ENCODE measurements at regions not wholly inside any gene's neighbourhood (a gene's known extent, or its start where the extent isn't known, plus 50 kb on each side); places are given as distances from the start of the nearest gene placed in this dataset.
A peak's percentile ranks its signal among the peaks of the same experiment; 100 is the strongest.

DNA sequence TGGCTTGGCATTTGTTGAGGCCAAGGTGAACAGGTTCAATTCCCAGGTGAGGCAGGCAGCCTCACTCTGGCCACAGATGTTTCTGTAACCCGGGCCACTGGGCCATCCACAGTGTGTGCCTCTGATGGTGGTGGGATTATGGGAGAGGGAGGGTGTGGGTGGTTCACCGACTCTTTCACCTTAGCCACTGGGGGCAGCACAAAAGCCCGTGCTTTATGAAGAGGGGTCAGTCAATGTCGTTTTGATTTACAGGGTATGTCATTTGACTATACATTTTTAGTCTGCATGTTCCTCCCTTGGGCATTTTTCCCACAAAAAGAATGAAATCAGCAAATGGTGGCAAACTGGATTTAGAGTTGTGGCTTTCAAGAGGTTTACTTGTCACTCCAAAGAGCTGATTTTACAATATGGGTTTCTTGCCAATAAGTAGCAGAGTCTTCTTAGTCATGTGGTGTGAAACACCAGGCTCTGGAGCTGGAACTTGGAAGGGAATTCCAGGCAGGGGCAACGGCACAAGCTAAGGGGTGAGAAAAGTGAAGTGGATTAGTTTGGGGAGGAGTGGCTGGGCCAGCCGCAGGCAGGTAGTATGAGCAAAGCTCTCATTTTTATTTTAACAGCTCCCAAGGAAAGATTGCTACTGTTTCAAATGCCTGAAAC lies 217.8 kb upstream of the ZBED5 start:
- CTCF ChIA-PET: interaction anchor here (0.8 to 2.0 kb wide), 6 partner anchors 10 to 142 kb away, joined by 3 to 7 read pairs (median 6); no protein-coding TSS in a partner anchor
- no peaks in the 10 kb centered on the region for H3K36me3 Mint-ChIP-seq
- H3K9me3 Mint-ChIP-seq: no peaks in the 10 kb centered on the region
- POLR2A ChIA-PET: no interaction called here
- ATAC-seq (peak; percentile 17), DNase-seq (ENCODE audit: low spot score) (no peak)
- peaks cover 71% of the 10 kb centered on the region for H3K4me1 Mint-ChIP-seq
- H3K27me3 Mint-ChIP-seq (ENCODE audit: low read depth): peaks cover 11% of the 10 kb centered on the region
- no peak overlapping the region for H3K4me3 Mint-ChIP-seq
- H3K27ac Mint-ChIP-seq: no peak overlapping the region
- no peak for TF ChIP-seq ZNF317 (CRISPR knock-in tag; IDR thresholded peaks at IDR 0.05; ENCODE audit: borderline replicate concordance, low read depth)
- TF ChIP-seq, protein P1, sequence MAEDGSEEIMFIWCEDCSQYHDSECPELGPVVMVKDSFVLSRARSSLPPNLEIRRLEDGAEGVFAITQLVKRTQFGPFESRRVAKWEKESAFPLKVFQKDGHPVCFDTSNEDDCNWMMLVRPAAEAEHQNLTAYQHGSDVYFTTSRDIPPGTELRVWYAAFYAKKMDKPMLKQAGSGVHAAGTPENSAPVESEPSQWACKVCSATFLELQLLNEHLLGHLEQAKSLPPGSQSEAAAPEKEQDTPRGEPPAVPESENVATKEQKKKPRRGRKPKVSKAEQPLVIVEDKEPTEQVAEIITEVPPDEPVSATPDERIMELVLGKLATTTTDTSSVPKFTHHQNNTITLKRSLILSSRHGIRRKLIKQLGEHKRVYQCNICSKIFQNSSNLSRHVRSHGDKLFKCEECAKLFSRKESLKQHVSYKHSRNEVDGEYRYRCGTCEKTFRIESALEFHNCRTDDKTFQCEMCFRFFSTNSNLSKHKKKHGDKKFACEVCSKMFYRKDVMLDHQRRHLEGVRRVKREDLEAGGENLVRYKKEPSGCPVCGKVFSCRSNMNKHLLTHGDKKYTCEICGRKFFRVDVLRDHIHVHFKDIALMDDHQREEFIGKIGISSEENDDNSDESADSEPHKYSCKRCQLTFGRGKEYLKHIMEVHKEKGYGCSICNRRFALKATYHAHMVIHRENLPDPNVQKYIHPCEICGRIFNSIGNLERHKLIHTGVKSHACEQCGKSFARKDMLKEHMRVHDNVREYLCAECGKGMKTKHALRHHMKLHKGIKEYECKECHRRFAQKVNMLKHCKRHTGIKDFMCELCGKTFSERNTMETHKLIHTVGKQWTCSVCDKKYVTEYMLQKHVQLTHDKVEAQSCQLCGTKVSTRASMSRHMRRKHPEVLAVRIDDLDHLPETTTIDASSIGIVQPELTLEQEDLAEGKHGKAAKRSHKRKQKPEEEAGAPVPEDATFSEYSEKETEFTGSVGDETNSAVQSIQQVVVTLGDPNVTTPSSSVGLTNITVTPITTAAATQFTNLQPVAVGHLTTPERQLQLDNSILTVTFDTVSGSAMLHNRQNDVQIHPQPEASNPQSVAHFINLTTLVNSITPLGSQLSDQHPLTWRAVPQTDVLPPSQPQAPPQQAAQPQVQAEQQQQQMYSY (CRISPR knock-in tag; IDR thresholded peaks at IDR 0.05): peak; percentile 69

DNA sequence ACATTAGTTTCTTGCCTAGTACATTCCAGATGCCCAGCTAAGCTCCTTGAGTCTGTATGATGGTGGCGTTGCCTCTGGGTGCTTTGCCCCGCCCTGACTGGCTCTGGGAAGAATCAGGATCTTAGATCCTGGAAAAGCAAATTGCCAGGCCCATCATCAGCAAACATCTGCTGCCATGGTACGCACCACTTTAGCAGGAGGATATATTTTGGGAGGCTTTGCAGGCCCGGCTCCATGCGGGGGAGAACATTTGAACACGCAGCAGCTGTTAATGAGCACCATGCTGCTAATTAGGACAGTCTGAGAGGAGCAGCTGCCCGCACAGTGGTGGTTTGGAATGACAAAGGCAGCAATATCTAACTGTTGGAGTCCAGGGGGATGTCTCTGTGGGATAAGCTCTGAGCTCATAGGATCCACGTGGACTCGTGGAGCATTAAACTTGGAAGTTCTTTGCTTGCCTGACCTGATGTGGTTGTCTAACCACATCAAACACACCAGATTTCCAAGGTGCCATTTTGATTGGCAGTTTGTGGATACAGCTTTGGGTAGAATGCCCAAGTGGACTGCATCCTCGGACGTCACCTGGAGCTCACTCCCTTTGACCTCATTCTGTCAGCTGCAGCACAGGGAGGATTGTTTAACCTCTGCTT lies 217.0 kb upstream of the ZBED5 start:
- ChIA-PET POLR2A (interaction anchor here (0.6 kb wide), 1 partner anchor 1719 kb away, joined by 6 read pairs; no protein-coding TSS in a partner anchor), CTCF (interaction anchor here (1.4 to 2.0 kb wide), 4 partner anchors 9 to 73 kb away, joined by 4 to 7 read pairs (median 6); no protein-coding TSS in a partner anchor)
- Mint-ChIP-seq H3K4me3 (no peak overlapping the region), H3K36me3 (no peaks in the 10 kb centered on the region), H3K27me3 (ENCODE audit: low read depth) (peaks cover 4% of the 10 kb centered on the region), H3K27ac (no peak overlapping the region), H3K4me1 (peaks cover 73% of the 10 kb centered on the region), H3K9me3 (no peaks in the 10 kb centered on the region)
- DNase-seq (ENCODE audit: low spot score) (no peak), ATAC-seq (no peak)
- TF ChIP-seq, protein P2, sequence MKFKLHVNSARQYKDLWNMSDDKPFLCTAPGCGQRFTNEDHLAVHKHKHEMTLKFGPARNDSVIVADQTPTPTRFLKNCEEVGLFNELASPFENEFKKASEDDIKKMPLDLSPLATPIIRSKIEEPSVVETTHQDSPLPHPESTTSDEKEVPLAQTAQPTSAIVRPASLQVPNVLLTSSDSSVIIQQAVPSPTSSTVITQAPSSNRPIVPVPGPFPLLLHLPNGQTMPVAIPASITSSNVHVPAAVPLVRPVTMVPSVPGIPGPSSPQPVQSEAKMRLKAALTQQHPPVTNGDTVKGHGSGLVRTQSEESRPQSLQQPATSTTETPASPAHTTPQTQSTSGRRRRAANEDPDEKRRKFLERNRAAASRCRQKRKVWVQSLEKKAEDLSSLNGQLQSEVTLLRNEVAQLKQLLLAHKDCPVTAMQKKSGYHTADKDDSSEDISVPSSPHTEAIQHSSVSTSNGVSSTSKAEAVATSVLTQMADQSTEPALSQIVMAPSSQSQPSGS (CRISPR knock-in tag; IDR thresholded peaks at IDR 0.05; ENCODE audit: borderline replicate concordance, low read depth): no peak
- TF ChIP-seq ZNF219 (CRISPR knock-in tag; IDR thresholded peaks at IDR 0.05; ENCODE audit: borderline replicate concordance) (no peak), TEAD1 (CRISPR knock-in tag; IDR thresholded peaks at IDR 0.05) (no peak), ZNF671 (CRISPR knock-in tag; IDR thresholded peaks at IDR 0.05) (no peak), KAT7 (CRISPR knock-in tag; IDR thresholded peaks at IDR 0.05; ENCODE audit: borderline replicate concordance) (no peak), FOXJ3 (CRISPR knock-in tag; IDR thresholded peaks at IDR 0.05; ENCODE audit: borderline replicate concordance) (no peak), NFATC4 (CRISPR knock-in tag; IDR thresholded peaks at IDR 0.05) (no peak), NR1H2 (CRISPR knock-in tag; IDR thresholded peaks at IDR 0.05) (no peak), OVOL2 (CRISPR knock-in tag; IDR thresholded peaks at IDR 0.05; ENCODE audit: borderline replicate concordance) (no peak)
- TF ChIP-seq, protein P3, sequence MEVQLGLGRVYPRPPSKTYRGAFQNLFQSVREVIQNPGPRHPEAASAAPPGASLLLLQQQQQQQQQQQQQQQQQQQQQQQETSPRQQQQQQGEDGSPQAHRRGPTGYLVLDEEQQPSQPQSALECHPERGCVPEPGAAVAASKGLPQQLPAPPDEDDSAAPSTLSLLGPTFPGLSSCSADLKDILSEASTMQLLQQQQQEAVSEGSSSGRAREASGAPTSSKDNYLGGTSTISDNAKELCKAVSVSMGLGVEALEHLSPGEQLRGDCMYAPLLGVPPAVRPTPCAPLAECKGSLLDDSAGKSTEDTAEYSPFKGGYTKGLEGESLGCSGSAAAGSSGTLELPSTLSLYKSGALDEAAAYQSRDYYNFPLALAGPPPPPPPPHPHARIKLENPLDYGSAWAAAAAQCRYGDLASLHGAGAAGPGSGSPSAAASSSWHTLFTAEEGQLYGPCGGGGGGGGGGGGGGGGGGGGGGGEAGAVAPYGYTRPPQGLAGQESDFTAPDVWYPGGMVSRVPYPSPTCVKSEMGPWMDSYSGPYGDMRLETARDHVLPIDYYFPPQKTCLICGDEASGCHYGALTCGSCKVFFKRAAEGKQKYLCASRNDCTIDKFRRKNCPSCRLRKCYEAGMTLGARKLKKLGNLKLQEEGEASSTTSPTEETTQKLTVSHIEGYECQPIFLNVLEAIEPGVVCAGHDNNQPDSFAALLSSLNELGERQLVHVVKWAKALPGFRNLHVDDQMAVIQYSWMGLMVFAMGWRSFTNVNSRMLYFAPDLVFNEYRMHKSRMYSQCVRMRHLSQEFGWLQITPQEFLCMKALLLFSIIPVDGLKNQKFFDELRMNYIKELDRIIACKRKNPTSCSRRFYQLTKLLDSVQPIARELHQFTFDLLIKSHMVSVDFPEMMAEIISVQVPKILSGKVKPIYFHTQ (CRISPR knock-in tag; IDR thresholded peaks at IDR 0.05): no peak
- TF ChIP-seq, protein P4, sequence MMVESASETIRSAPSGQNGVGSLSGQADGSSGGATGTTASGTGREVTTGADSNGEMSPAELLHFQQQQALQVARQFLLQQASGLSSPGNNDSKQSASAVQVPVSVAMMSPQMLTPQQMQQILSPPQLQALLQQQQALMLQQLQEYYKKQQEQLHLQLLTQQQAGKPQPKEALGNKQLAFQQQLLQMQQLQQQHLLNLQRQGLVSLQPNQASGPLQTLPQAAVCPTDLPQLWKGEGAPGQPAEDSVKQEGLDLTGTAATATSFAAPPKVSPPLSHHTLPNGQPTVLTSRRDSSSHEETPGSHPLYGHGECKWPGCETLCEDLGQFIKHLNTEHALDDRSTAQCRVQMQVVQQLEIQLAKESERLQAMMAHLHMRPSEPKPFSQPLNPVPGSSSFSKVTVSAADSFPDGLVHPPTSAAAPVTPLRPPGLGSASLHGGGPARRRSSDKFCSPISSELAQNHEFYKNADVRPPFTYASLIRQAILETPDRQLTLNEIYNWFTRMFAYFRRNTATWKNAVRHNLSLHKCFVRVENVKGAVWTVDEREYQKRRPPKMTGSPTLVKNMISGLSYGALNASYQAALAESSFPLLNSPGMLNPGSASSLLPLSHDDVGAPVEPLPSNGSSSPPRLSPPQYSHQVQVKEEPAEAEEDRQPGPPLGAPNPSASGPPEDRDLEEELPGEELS (CRISPR knock-in tag; IDR thresholded peaks at IDR 0.05): no peak
- TF ChIP-seq, protein P5, sequence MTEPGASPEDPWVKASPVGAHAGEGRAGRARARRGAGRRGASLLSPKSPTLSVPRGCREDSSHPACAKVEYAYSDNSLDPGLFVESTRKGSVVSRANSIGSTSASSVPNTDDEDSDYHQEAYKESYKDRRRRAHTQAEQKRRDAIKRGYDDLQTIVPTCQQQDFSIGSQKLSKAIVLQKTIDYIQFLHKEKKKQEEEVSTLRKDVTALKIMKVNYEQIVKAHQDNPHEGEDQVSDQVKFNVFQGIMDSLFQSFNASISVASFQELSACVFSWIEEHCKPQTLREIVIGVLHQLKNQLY (CRISPR knock-in tag; IDR thresholded peaks at IDR 0.05): no peak
- TF ChIP-seq, protein P6, sequence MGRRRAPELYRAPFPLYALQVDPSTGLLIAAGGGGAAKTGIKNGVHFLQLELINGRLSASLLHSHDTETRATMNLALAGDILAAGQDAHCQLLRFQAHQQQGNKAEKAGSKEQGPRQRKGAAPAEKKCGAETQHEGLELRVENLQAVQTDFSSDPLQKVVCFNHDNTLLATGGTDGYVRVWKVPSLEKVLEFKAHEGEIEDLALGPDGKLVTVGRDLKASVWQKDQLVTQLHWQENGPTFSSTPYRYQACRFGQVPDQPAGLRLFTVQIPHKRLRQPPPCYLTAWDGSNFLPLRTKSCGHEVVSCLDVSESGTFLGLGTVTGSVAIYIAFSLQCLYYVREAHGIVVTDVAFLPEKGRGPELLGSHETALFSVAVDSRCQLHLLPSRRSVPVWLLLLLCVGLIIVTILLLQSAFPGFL (CRISPR knock-in tag; IDR thresholded peaks at IDR 0.05; ENCODE audit: borderline replicate concordance): no peak
- TF ChIP-seq, protein P7, sequence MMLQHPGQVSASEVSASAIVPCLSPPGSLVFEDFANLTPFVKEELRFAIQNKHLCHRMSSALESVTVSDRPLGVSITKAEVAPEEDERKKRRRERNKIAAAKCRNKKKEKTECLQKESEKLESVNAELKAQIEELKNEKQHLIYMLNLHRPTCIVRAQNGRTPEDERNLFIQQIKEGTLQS (CRISPR knock-in tag; conservative IDR thresholded peaks at IDR 0.05): no peak
- TF ChIP-seq, protein P8, sequence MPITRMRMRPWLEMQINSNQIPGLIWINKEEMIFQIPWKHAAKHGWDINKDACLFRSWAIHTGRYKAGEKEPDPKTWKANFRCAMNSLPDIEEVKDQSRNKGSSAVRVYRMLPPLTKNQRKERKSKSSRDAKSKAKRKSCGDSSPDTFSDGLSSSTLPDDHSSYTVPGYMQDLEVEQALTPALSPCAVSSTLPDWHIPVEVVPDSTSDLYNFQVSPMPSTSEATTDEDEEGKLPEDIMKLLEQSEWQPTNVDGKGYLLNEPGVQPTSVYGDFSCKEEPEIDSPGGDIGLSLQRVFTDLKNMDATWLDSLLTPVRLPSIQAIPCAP (CRISPR knock-in tag; IDR thresholded peaks at IDR 0.05): no peak
- TF ChIP-seq, protein P9, sequence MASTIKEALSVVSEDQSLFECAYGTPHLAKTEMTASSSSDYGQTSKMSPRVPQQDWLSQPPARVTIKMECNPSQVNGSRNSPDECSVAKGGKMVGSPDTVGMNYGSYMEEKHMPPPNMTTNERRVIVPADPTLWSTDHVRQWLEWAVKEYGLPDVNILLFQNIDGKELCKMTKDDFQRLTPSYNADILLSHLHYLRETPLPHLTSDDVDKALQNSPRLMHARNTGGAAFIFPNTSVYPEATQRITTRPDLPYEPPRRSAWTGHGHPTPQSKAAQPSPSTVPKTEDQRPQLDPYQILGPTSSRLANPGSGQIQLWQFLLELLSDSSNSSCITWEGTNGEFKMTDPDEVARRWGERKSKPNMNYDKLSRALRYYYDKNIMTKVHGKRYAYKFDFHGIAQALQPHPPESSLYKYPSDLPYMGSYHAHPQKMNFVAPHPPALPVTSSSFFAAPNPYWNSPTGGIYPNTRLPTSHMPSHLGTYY (CRISPR knock-in tag; IDR thresholded peaks at IDR 0.05): no peak
